HG02943 (cell line): ENCODE measurements at regions not wholly inside any gene's neighbourhood (a gene's known extent, or its start where the extent isn't known, plus 50 kb on each side); places are given as distances from the start of the nearest gene placed in this dataset.

Source experiments
- ATAC-seq: cut with Tn5 transposase; IDR thresholded peaks from one replicate; pipeline ENCODE4 v1.9.1; 2021; ENCODE audit warnings: mild to moderate bottlenecking, low read depth, moderate library complexity; ENCODE audit not compliant: unreplicated experiment

- no peak for ATAC-seq
Observed at GRCh38 chr12:24759155-24759554, 189.7 kb downstream of the BCAT1 start.

GRCh38 chr12:24756479-24757024 lies 192.3 kb downstream of the BCAT1 start:
- no peak for ATAC-seq

- ATAC-seq, result no peak
Observed at GRCh38 chr12:24754690-24755638, 193.9 kb downstream of the BCAT1 start.

- ATAC-seq, result no peak
Observed at GRCh38 chr12:24752763-24753462, 196.0 kb downstream of the BCAT1 start.

- ATAC-seq, result no peak
Observed at GRCh38 chr12:24751181-24751580, 197.7 kb downstream of the BCAT1 start.

GRCh38 chr12:24750263-24750662 lies 198.6 kb downstream of the BCAT1 start:
- ATAC-seq, result no peak

- no peak for ATAC-seq
Observed at GRCh38 chr12:24749171-24749570, 199.7 kb downstream of the BCAT1 start.

- no peak for ATAC-seq
Observed at GRCh38 chr12:24748326-24748725, 200.6 kb downstream of the BCAT1 start.

- ATAC-seq, result no peak
Observed at GRCh38 chr12:24746864-24747263, 202.0 kb downstream of the BCAT1 start.

GRCh38 chr12:24746006-24746671 lies 202.8 kb downstream of the BCAT1 start:
- no peak for ATAC-seq

GRCh38 chr12:24743941-24744793 lies 204.7 kb downstream of the BCAT1 start:
- ATAC-seq, result no peak

- ATAC-seq, result peak; percentile 81
Observed at GRCh38 chr12:24742378-24742777, 206.5 kb downstream of the BCAT1 start.

- no peak for ATAC-seq
Observed at GRCh38 chr12:24741216-24741615, 207.7 kb downstream of the BCAT1 start.

- ATAC-seq, result no peak
Observed at GRCh38 chr12:24739106-24739779, 209.7 kb downstream of the BCAT1 start.

GRCh38 chr12:24738441-24738840 lies 210.5 kb downstream of the BCAT1 start:
- no peak for ATAC-seq

GRCh38 chr12:24731596-24731995 lies 217.3 kb downstream of the BCAT1 start:
- ATAC-seq, result no peak

GRCh38 chr12:24730489-24730896 lies 218.4 kb downstream of the BCAT1 start:
- ATAC-seq, result no peak

- no peak for ATAC-seq
Observed at GRCh38 chr12:24728826-24729225, 220.1 kb downstream of the BCAT1 start.

- peak; percentile 68 for ATAC-seq
Observed at GRCh38 chr12:24728366-24728765, 220.5 kb downstream of the BCAT1 start.
